HepG2 (cell line): ENCODE measurements at regions not wholly inside any gene's neighbourhood (a gene's known extent, or its start where the extent isn't known, plus 50 kb on each side); places are given as distances from the start of the nearest gene placed in this dataset.

ENCODE experiments used
- ATAC-seq: fragments of 200-7000 bp; cut with Tn5 transposase; 3 replicates; pipeline ENCODE4 v1.9.1; 2020; ENCODE audit warnings: mild to moderate bottlenecking, moderate library complexity
- BruUV-seq: library from RNA; stranded (reverse); fragments of 400-500 nt; replicated peaks from 2 replicates; lab custom pipeline; 2021; lab: Mats Ljungman, UMichigan
- CTCF ChIA-PET: fragments of 300-600 bp; formaldehyde crosslinking; extraction: SDS; loops from one replicate; lab custom pipeline; 2021; ENCODE audit warnings: low total read pairs, inconsistent platforms, low intra/inter-chr PET ratio; lab: Yijun Ruan, JAX
- POLR2A ChIA-PET: fragments of 350-600 bp; sonication (Branson Sonifier 250); formaldehyde crosslinking; loops from one replicate; lab custom pipeline; 2020; ENCODE audit warnings: antibody characterized with exemption, inconsistent platforms; lab: Yijun Ruan, JAX
- DNase-seq: peaks from one replicate; pipeline ENCODE4 v3.0.0-alpha.2; 2015; ENCODE audit warnings: low spot score
- FAIRE-seq: peaks from 3 replicates; lab custom pipeline; 2011; peaks lifted over from hg19 to GRCh38; lab: Jason Lieb, UNC
- H2AFZ ChIP-seq: one replicate; pipeline ENCODE4 v1.6.1; 2011; ENCODE audit warnings: low read length, inconsistent platforms
- H3K27ac ChIP-seq: fragments of 300-600 bp; 3 replicates; pipeline ENCODE4 v1.8.0; 2011; ENCODE audit warnings: mixed run types, mild to moderate bottlenecking, mixed read lengths, low read length, inconsistent platforms; ENCODE audit not compliant: insufficient read depth; ENCODE audit errors: extremely low read length
- H3K27me3 ChIP-seq, 2 experiments: fragments of 200-600 bp in 1 of 2; 2 replicates in 1 of 2; 3 replicates in 1 of 2; pipeline versions ENCODE4 v1.6.0 to v1.8.0; 2011; ENCODE audit warnings: low read length in 2 of 2, mild to moderate bottlenecking in 2 of 2, moderate library complexity in 2 of 2, inconsistent platforms in 1 of 2; ENCODE audit not compliant: insufficient read depth in 2 of 2, control insufficient read depth in 1 of 2
- H3K36me3 ChIP-seq, 2 experiments: fragments of 200-600 bp in 1 of 2; replicated peaks in 1 of 2; 2 replicates in 1 of 2; 3 replicates in 1 of 2; pipeline versions ENCODE4 v1.5.1 to v1.8.0; 2011; ENCODE audit warnings: low read length in 2 of 2, inconsistent platforms in 1 of 2; ENCODE audit not compliant: insufficient read depth in 2 of 2, control insufficient read depth in 1 of 2
- H3K4me1 ChIP-seq: 2 replicates; pipeline ENCODE4 v1.5.1; 2012; ENCODE audit warnings: low read length, inconsistent platforms; ENCODE audit not compliant: insufficient read depth
- H3K4me2 ChIP-seq: 2 replicates; pipeline ENCODE4 v1.6.0; 2011; ENCODE audit warnings: low read depth, low read length, inconsistent platforms
- H3K4me3 ChIP-seq, 3 experiments: fragments of 200-600 bp in 1 of 3; sonication (generic), shearing (Covaris generic) in 1 of 3; replicated peaks in 1 of 3; 2 replicates each; pipeline ENCODE4 v1.5.1; 2011 to 2016; ENCODE audit warnings: low read length in 3 of 3, inconsistent platforms in 2 of 3, low read depth in 2 of 3, mild to moderate bottlenecking in 2 of 3, control low read depth in 1 of 3, mixed read lengths in 1 of 3; ENCODE audit not compliant: insufficient read depth in 1 of 3
- H3K79me2 ChIP-seq: one replicate; pipeline ENCODE4 v1.6.1; 2011; ENCODE audit warnings: low read length, inconsistent platforms; ENCODE audit not compliant: insufficient read depth
- H3K9ac ChIP-seq: 2 replicates; pipeline ENCODE4 v1.6.0; 2011; ENCODE audit warnings: mild to moderate bottlenecking, low read depth, low read length, inconsistent platforms; ENCODE audit not compliant: insufficient read depth
- H3K9me3 ChIP-seq: 2 replicates; pipeline ENCODE4 v1.5.1; 2012; ENCODE audit warnings: mild to moderate bottlenecking, low read length
- H4K20me1 ChIP-seq: 2 replicates; pipeline ENCODE4 v1.6.0; 2011; ENCODE audit warnings: inconsistent platforms, mild to moderate bottlenecking, low read length, moderate library complexity; ENCODE audit not compliant: insufficient read depth
- BCLAF1 ChIP-seq: fragments of 450-650 bp; IDR thresholded peaks from 2 replicates; pipeline ENCODE4 v1.6.1; 2017; ENCODE audit warnings: mild to moderate bottlenecking
- BRD4 ChIP-seq: sonication (generic); formaldehyde crosslinking; IDR thresholded peaks from 2 replicates; pipeline ENCODE4 v1.4.0; 2020; ENCODE audit warnings: missing genetic modification reagents
- HIVEP1 ChIP-seq: sonication (generic); formaldehyde crosslinking; IDR thresholded peaks from 2 replicates; pipeline ENCODE4 v1.4.0; 2020; ENCODE audit warnings: mild to moderate bottlenecking, missing genetic modification reagents
- HMG20A ChIP-seq: IDR thresholded peaks from 2 replicates; pipeline ENCODE4 v1.6.1; 2016; ENCODE audit warnings: borderline replicate concordance
- JARID2 ChIP-seq: sonication (generic); formaldehyde crosslinking; IDR thresholded peaks from 2 replicates; pipeline ENCODE4 v1.8.1; 2023; ENCODE audit warnings: missing genetic modification reagents, inconsistent platforms; ENCODE audit not compliant: insufficient replicate concordance
- MAX ChIP-seq: IDR thresholded peaks from 2 replicates; pipeline ENCODE4 v1.6.1; 2012; ENCODE audit warnings: inconsistent platforms
- NCOA5 ChIP-seq: sonication (generic); formaldehyde crosslinking; IDR thresholded peaks from 2 replicates; pipeline ENCODE4 v1.4.0; 2020; ENCODE audit warnings: missing genetic modification reagents
- NFE2L1 ChIP-seq: sonication (generic); formaldehyde crosslinking; IDR thresholded peaks from 2 replicates; pipeline ENCODE4 v1.4.0; 2020; ENCODE audit warnings: missing genetic modification reagents, mild to moderate bottlenecking, borderline replicate concordance
- SMARCE1 ChIP-seq: fragments of 450-650 bp; IDR thresholded peaks from 2 replicates; pipeline ENCODE4 v1.6.1; 2017; ENCODE audit warnings: borderline replicate concordance
- TFDP2 ChIP-seq: sonication (generic); formaldehyde crosslinking; IDR thresholded peaks from 2 replicates; pipeline ENCODE4 v1.4.0; 2020; ENCODE audit warnings: missing genetic modification reagents
- ZNF44 ChIP-seq: sonication (generic); formaldehyde crosslinking; IDR thresholded peaks from 2 replicates; pipeline ENCODE4 v1.5.1; 2020; ENCODE audit warnings: mild to moderate bottlenecking, missing genetic modification reagents
- ZNF468 ChIP-seq: sonication (generic); formaldehyde crosslinking; IDR thresholded peaks from 2 replicates; pipeline ENCODE4 v1.8.0; 2022; ENCODE audit warnings: mild to moderate bottlenecking, moderate library complexity, missing genetic modification reagents
- ZNF615 ChIP-seq: sonication (generic); formaldehyde crosslinking; IDR thresholded peaks from 2 replicates; pipeline ENCODE4 v1.5.0; 2020; ENCODE audit warnings: mild to moderate bottlenecking, missing genetic modification reagents, borderline replicate concordance
- ZNF879 ChIP-seq: sonication (generic); formaldehyde crosslinking; IDR thresholded peaks from 2 replicates; pipeline ENCODE4 v1.8.1; 2023; ENCODE audit warnings: missing genetic modification reagents
- ZSCAN21 ChIP-seq: sonication (generic); formaldehyde crosslinking; IDR thresholded peaks from 2 replicates; pipeline ENCODE4 v1.8.0; 2022; ENCODE audit warnings: mild to moderate bottlenecking, missing genetic modification reagents, moderate library complexity, borderline replicate concordance
- ZSCAN31 ChIP-seq: sonication (generic); formaldehyde crosslinking; IDR thresholded peaks from 2 replicates; pipeline ENCODE4 v1.5.0; 2020; ENCODE audit warnings: low read depth, mild to moderate bottlenecking, missing genetic modification reagents
- WGBS: methylation state at CpG from one replicate; pipeline ENCODE4 v1.1.6; 2017; ENCODE audit warnings: low lambda C conversion rate; 5-methylcytosine and 5-hydroxymethylcytosine counted together
- in situ Hi-C: cut with HindIII; loops from 2 replicates; pipeline ENCODE4 v1.10.0; 2017; ENCODE audit warnings: low pct_unique_long_range_greater_than_20kb; ENCODE audit not compliant: extremely low pct_ligation_motif_present
- intact Hi-C: fragments of 100-400 bp; cut with micrococcal nuclease; formaldehyde crosslinking; loops from one replicate; pipeline ENCODE4 v1.10.0; 2022; ENCODE audit not compliant: unreplicated experiment

GRCh38 chr12:87784350-87784749, 244.9 kb downstream of the C12orf50 start:
- no peak for ATAC-seq
- Histone ChIP-seq H3K9ac (no peak overlapping the region), H3K9me3 (peaks cover 25% of the 10 kb centered on the region), H3K4me3 (no peak overlapping the region), H3K4me1 (no peaks in the 10 kb centered on the region), H2AFZ (no peak overlapping the region), H3K27me3 (no peaks in the 10 kb centered on the region), H3K79me2 (no peaks in the 10 kb centered on the region), H3K36me3 (no peaks in the 10 kb centered on the region), H4K20me1 (no peaks in the 10 kb centered on the region), H3K4me2 (no peak overlapping the region), H3K27ac (no peak overlapping the region)
- intact Hi-C loops, result no loop called here
- CTCF ChIA-PET, result no interaction called here
- in situ Hi-C loops, result no loop called here
- no peak for DNase-seq
- no TSS peak for BruUV-seq
- TF ChIP-seq NCOA5 (CRISPR knock-in tag) (no peak), BRD4 (no peak)
- POLR2A ChIA-PET, result no interaction called here
- FAIRE-seq, result no peak
- 63% methylated on average over 8 of the region's 21 CpGs for WGBS

GRCh38 chr12:87783467-87783866, 245.7 kb downstream of the C12orf50 start:
- Histone ChIP-seq H2AFZ (no peak overlapping the region), H3K9me3 (peaks cover 23% of the 10 kb centered on the region), H3K4me1 (no peaks in the 10 kb centered on the region), H3K27ac (no peak overlapping the region), H4K20me1 (no peaks in the 10 kb centered on the region), H3K4me2 (no peak overlapping the region), H3K4me3 (no peak overlapping the region), H3K36me3 (no peaks in the 10 kb centered on the region), H3K79me2 (no peaks in the 10 kb centered on the region), H3K9ac (no peak overlapping the region), H3K27me3 (no peaks in the 10 kb centered on the region)
- in situ Hi-C loops, result no loop called here
- CTCF ChIA-PET, result no interaction called here
- intact Hi-C loops, result no loop called here
- WGBS, result 37% methylated on average over 8 of the region's 8 CpGs
- POLR2A ChIA-PET, result no interaction called here
- no peak for ATAC-seq
- DNase-seq, result no peak
- no TSS peak for BruUV-seq
- no peak for FAIRE-seq
- TF ChIP-seq SMARCE1 (no peak), BCLAF1 (no peak), ZNF879 (CRISPR knock-in tag) (no peak), ZNF44 (CRISPR knock-in tag) (no peak), ZSCAN31 (no peak), ZNF468 (no peak), HIVEP1 (CRISPR knock-in tag) (no peak), TFDP2 (CRISPR knock-in tag) (no peak), HMG20A (CRISPR knock-in tag) (no peak), MAX (no peak), JARID2 (CRISPR knock-in tag) (no peak), ZSCAN21 (CRISPR knock-in tag) (no peak), ZNF615 (CRISPR knock-in tag) (no peak), NFE2L1 (no peak)
